ENCODE measurements at regions not wholly inside any gene's neighbourhood (a gene's known extent, or its start where the extent isn't known, plus 50 kb on each side); places are given as distances from the start of the nearest gene placed in this dataset.
"Not testable (repeated sequence)": the region's sequence is repeated elsewhere in the genome, so short reads cannot be mapped to it uniquely, and the experiment has no call there.

DNA sequence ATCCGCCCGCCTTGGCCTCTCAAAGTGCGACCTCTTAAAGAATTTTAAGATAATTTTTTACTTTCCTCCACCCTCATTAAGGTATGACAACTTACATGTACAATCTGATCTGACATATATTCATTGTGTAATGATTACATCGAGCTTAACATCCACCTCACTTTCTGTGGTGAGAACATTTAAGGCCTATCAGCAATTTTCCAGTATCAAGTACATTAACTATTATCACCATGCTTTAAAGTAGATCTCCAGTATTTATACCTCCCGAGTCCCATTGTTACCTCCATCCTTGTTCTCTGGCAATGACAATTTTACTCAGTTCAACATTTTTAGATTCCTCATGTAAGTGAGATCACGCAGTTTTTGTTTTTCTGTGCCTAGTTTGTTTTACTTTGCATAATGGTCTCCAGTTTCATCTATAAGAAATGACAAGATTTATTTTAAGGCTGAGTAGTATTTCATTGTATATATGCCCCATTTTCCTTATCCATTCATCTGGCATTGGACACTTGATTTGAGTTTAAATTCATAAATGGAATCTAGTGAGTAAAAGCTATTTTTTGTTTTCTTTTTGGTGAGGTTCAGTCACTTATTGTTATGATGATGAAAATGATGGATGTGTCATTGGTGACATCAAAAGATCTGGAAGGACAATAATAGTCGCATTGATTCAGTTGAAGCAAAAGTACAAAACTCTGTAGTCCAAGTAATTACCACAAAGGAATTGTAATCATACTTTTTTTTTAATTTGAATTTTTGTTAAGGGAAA lies 87.0 kb downstream of the OR2B2 start:
- ChIA-PET CTCF (interaction anchor here (1.0 to 9.1 kb wide), 9 partner anchors 10 to 69 kb away, joined by 3 to 80 read pairs (median 4); a partner anchor contains a TSS), POLR2A (interaction anchor here (0.7 to 3.4 kb wide), 14 partner anchors 9 to 1609 kb away, joined by 3 to 38 read pairs (median 8); a partner anchor contains a TSS)
- DNase-seq (ENCODE audit: extremely low spot score): no peak
- TF ChIP-seq, protein P1, sequence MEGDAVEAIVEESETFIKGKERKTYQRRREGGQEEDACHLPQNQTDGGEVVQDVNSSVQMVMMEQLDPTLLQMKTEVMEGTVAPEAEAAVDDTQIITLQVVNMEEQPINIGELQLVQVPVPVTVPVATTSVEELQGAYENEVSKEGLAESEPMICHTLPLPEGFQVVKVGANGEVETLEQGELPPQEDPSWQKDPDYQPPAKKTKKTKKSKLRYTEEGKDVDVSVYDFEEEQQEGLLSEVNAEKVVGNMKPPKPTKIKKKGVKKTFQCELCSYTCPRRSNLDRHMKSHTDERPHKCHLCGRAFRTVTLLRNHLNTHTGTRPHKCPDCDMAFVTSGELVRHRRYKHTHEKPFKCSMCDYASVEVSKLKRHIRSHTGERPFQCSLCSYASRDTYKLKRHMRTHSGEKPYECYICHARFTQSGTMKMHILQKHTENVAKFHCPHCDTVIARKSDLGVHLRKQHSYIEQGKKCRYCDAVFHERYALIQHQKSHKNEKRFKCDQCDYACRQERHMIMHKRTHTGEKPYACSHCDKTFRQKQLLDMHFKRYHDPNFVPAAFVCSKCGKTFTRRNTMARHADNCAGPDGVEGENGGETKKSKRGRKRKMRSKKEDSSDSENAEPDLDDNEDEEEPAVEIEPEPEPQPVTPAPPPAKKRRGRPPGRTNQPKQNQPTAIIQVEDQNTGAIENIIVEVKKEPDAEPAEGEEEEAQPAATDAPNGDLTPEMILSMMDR (IDR thresholded peaks at IDR 0.05; ENCODE audit: control extremely low read depth, extremely low read depth, low read depth, missing control alignments): no peak

GRCh38 chr6:27824211-27825024 lies 87.8 kb downstream of the OR2B2 start:
- DNase-seq (ENCODE audit: extremely low spot score): not testable (repeated sequence)
- POLR2A ChIA-PET: interaction anchor here (0.7 to 3.4 kb wide), 15 partner anchors 10 to 1668 kb away, joined by 3 to 38 read pairs (median 8); a partner anchor contains a TSS
- CTCF ChIA-PET: interaction anchor here (1.0 to 9.1 kb wide), 9 partner anchors 11 to 70 kb away, joined by 3 to 80 read pairs (median 4); a partner anchor contains a TSS

DNA sequence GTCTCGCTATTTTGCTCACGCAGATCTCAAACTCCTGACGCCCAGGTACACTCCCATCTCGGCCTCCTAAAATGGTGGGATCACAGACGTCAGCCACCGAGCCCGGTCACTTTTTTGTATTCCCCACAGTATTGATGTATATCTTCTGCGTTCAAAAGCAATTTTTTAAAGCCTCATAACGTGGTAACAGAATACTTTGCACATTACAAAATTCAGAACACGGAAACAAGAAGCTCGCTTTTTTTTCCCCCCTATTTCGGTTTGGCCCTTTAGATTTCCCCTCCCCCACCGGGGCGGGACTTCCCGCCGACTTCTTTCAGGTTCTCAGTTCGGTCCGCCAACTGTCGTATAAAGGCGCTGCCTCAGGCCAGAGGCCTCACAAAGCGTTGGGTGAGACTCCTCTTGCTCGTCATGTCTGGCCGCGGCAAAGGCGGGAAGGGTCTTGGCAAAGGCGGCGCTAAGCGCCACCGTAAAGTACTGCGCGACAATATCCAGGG lies 88.4 kb downstream of the OR2B2 start:
- CTCF ChIA-PET: interaction anchor here (1.2 to 9.1 kb wide), 4 partner anchors 11 to 71 kb away, joined by 4 to 80 read pairs (median 35); a partner anchor contains a TSS
- not testable (repeated sequence) for DNase-seq (ENCODE audit: extremely low spot score)
- POLR2A ChIA-PET: interaction anchor here (0.8 to 3.4 kb wide), 11 partner anchors 10 to 1668 kb away, joined by 3 to 38 read pairs (median 11); a partner anchor contains a TSS

DNA sequence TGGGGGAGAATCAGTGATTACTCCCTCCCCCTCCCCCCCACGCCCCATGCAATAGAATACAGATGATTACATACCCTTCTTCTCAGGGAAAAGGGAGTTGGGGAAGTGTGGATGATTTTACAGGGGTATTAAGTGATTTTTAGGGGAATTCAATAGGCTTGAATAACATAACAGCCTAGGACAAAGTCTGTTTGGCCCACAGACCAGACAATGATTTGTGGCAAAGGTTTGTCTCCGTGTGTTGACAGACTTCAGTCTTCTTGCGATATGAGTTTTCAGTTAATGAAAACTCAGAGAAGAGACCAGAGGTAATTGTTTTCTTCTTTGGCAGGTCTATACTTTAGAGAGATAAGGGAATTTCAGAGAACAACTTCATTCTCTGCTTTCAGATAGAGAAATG lies 95.3 kb downstream of the OR2B2 start:
- DNase-seq (ENCODE audit: extremely low spot score): no peak
- POLR2A ChIA-PET: no interaction called here
- CTCF ChIA-PET: interaction anchor here (1.4 to 9.1 kb wide), 2 partner anchors 49 to 78 kb away, joined by 6 to 80 read pairs; a partner anchor contains a TSS
- TF ChIP-seq, protein P1 (IDR thresholded peaks at IDR 0.05; ENCODE audit: control extremely low read depth, extremely low read depth, low read depth, missing control alignments): no peak

- POLR2A ChIA-PET: interaction anchor here (0.7 to 2.7 kb wide), 10 partner anchors 10 to 1598 kb away, joined by 3 to 39 read pairs (median 13); a partner anchor contains a TSS
- TF ChIP-seq, protein P1 (IDR thresholded peaks at IDR 0.05; ENCODE audit: control extremely low read depth, extremely low read depth, low read depth, missing control alignments): no peak
- CTCF ChIA-PET: interaction anchor here (1.1 to 10.2 kb wide), 3 partner anchors 53 to 296 kb away, joined by 3 to 101 read pairs (median 4); a partner anchor contains a TSS
Observed at GRCh38 chr6:27814665-27815424, 97.4 kb downstream of the OR2B2 start.

GRCh38 chr6:27814415-27814664 lies 97.9 kb downstream of the OR2B2 start:
- ChIA-PET POLR2A (interaction anchor here (0.7 to 2.7 kb wide), 9 partner anchors 10 to 1598 kb away, joined by 3 to 39 read pairs (median 15); a partner anchor contains a TSS), CTCF (interaction anchor here (1.1 to 10.2 kb wide), 2 partner anchors 53 to 81 kb away, joined by 3 to 101 read pairs; a partner anchor contains a TSS)
- DNase-seq (ENCODE audit: extremely low spot score): not testable (repeated sequence)

More at GRCh38 chr6:27814665-27815424, 97.4 kb downstream of the OR2B2 start:
- peak; percentile 81 for DNase-seq (ENCODE audit: extremely low spot score)

DNA sequence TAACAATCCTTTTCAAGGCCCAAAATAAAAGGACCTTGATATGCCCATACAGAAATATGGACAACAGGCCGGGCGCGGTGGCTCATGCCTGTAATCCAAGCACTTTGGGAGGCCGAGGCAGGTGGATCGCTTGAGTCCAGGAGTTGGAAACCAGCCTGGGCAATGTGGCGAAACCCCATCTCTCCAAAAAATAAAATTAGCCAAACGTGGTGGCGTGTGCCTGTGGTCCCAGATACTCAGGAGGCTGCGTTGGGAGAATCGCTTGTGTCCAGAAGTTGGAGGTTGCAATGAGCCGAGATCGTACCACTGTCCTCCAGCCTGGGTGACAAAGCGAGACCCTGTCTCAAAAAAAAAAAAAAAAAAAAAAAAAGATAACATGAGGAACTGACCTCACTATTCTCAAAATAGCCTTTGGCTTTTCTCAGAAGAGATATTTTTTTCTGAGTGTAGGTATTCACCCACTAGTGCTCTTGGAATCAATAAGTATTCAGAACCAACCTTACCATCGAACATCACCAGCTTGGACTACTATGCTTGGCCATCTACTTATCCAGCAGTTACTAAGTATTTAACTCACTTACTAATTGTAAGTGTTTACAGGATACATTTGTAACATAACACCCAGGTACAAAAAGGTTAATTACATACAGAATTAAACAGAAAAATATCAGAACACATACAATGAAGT lies 99.2 kb downstream of the OR2B2 start:
- DNase-seq (ENCODE audit: extremely low spot score): no peak
- ChIA-PET CTCF (interaction anchor here (1.1 to 10.2 kb wide), 2 partner anchors 76 to 82 kb away, joined by 4 to 101 read pairs; a partner anchor contains a TSS), POLR2A (interaction anchor here (0.6 to 6.3 kb wide), 10 partner anchors 11 to 917 kb away, joined by 3 to 195 read pairs (median 13); a partner anchor contains a TSS)
- TF ChIP-seq, protein P1 (IDR thresholded peaks at IDR 0.05; ENCODE audit: control extremely low read depth, extremely low read depth, low read depth, missing control alignments): no peak
